HG02623 (cell line): ENCODE measurements at regions not wholly inside any gene's neighbourhood (a gene's known extent, or its start where the extent isn't known, plus 50 kb on each side); places are given as distances from the start of the nearest gene placed in this dataset.
"Not testable (repeated sequence)": the region's sequence is repeated elsewhere in the genome, so short reads cannot be mapped to it uniquely, and the experiment has no call there.

Source experiments
- ATAC-seq: cut with Tn5 transposase; IDR thresholded peaks from one replicate; pipeline ENCODE4 v1.9.1; 2021; ENCODE audit warnings: moderate library complexity; ENCODE audit not compliant: unreplicated experiment

DNA sequence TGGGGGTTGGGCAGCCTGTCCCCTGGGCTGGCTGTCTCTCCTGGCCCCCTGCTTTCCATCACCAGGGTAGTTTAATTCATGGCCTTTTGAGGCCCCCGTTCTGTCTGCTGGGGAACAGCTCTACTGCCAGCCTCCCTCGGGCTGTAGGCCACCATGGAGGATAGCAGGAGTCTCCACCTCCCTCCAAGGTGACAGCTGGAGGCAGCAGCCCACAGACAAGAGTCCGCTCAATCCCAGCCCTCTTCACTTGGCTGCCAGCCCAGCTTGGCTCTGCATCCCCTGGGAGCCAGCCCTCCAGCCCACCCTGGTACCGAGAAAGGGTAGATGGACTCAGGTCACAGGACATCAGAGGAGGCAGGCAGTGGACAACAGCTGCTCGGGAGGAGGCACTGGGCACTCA lies 194.6 kb upstream of the SDK2 start:
- no peak for ATAC-seq

- ATAC-seq = no peak
These were observed 196.6 kb upstream of the SDK2 start for GRCh38 chr17:73840829-73841228.

GRCh38 chr17:73841431-73842060 lies 197.3 kb upstream of the SDK2 start:
- ATAC-seq = no peak

GRCh38 chr17:73847952-73848351 lies 203.7 kb upstream of the SDK2 start:
- no peak for ATAC-seq

- ATAC-seq = no peak
These were observed 206.2 kb upstream of the SDK2 start for GRCh38 chr17:73850426-73850825.

- no peak for ATAC-seq
These were observed 206.8 kb upstream of the SDK2 start for GRCh38 chr17:73851091-73851490.

GRCh38 chr17:73851921-73852320 lies 207.7 kb upstream of the SDK2 start:
- no peak for ATAC-seq

DNA sequence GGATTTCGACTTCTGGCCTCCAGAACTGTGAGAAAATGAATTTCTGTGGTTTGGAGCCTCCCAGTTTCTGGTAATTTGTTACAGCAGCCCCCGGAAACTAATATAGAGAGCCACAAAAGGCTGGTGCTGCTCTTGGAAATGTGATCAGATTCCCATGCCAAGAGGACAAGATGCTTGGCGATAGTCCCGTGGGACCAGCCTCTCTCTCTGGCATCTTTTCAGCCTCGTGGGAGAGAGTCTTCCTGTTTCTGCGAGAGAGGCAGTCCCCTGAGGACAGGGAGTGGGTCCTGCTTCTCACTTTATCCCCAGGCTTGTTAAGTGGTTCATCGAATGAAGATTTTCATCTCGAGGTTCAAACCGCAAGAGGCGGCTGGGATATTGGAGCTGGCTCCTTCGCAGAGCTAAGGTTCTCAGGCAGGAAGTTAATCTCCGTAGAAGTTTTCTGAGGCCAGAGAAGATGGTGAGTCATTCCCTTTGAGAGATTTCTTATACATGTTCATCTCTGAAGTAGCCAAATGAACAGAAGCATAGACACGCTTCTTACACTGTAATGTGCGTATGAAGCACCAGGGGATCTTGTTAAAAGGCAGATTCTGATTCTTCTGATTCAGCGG lies 211.6 kb upstream of the SDK2 start:
- ATAC-seq = no peak

- no peak for ATAC-seq
These were observed 212.3 kb upstream of the SDK2 start for GRCh38 chr17:73856556-73856955.

GRCh38 chr17:73859439-73860008 lies 215.3 kb upstream of the SDK2 start:
- not testable (repeated sequence) for ATAC-seq

- ATAC-seq = no peak
These were observed 217.3 kb upstream of the SDK2 start for GRCh38 chr17:73861543-73861942.

DNA sequence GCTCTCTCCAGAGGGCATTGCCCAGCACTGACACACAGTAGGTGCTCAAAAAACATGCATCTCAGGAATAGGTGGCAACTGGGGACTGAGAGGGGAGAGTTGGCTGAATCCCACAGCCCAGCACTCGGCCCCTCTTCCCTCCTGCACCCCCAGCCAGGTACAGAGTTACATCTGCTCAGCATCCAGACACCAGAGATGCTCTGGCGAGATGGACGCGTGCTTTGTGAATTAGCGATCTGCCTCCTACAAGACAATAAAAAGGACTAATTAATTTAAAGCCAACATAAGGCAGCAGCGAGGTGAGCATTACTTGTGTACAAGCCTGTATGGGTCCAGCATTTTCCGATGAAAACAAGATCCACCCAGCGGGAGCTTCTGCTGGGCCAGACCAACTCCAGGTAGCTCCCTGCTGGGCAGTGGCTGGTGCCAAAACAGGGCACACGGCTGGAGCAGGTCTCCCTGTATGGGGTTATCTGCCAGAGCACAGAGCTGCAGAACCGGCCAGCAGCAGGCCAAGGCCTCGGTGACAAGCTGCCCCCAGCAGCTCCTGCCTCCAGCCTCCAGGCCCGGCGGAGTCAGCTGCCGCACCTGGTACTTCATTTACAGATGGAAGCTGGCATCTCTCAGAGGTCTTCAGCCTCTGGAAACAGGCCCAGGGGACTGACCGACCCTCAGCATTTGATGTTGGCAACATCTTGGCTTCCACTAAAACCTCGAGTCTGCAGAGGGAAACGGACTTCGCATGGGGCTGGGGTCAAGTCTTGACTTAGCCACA lies 219.7 kb upstream of the SDK2 start:
- ATAC-seq = no peak

GRCh38 chr17:73865831-73866230 lies 221.6 kb upstream of the SDK2 start:
- ATAC-seq = no peak

DNA sequence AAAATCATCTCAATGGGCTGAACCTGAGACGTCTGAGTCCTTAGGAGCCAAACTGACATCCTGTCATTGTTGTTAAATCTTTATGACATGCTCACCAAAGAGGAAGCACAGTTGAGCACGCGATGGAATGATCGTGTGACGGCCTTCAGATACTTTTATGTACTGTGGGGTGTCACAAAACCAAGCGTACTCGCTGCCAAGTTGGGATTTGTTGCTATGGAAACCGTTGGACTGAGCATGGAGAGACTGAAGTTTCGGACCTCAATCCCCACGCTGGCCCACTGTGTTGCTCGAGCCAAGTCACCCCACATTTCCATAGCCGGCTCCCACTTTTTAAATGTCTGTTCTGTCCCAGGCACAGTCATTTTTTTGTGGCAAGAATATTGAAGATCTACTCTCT lies 222.8 kb upstream of the SDK2 start:
- ATAC-seq = no peak

DNA sequence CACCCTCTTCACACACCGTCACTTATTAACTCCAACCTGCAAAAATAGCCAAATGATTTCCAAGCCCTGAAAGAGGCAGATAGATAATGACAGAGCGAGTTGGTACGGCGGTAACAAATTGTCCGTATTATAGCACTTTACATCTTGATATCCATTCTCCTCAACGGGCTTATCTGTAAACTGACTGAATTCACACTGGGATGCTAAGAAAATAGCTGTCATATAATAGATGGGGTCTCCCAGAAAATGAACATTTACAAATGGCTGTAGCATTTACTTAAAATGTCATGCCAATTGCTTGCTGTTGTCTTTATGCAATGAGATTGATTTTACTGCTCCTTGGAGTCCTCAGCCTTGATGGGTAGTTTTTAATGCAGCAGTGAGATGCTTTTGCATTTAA lies 225.8 kb upstream of the SDK2 start:
- ATAC-seq = no peak

- no peak for ATAC-seq
These were observed 226.2 kb upstream of the SDK2 start for GRCh38 chr17:73870473-73870872.

DNA sequence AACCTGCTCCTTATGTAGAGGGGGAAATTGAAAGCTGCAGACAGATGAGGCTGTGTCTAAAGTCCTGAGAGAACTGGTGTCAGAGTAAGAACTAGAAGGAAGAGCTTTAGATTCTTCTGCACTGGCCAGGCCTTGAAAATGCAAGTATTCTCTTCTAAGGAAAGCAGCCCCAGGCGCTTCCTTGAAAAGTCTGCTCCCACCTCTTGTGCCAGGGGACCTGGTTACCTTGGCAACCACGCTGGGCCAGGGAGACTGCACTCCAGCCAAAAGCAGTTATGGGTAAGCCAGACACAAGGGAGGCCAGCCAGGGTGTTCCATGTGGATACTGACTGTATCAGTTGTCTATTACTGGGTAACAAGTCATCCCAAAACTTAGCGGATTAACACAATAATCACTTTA lies 228.6 kb upstream of the SDK2 start:
- no peak for ATAC-seq

- peak; percentile 71 for ATAC-seq
These were observed 229.9 kb upstream of the SDK2 start for GRCh38 chr17:73874008-73874720.

DNA sequence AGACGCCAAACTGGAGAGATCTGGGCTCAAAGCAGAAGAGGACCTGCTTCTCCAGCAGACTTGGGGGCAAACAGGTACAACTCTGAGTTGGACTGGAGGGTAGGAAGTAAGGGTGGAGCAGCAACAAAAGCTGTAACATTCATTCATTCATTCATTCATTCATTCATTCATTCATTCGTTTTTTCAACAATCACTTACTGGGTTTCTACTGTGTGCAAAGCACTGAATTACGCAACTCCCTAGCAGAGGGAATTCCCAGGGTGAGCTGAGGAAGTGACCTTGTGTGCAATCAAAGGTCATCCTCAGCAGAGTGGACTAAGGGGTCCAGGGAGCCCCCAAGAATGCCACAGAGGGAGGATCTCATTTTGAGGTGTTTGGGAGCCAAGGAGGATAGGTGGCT lies 231.1 kb upstream of the SDK2 start:
- no peak for ATAC-seq

GRCh38 chr17:73877962-73878361 lies 233.7 kb upstream of the SDK2 start:
- no peak for ATAC-seq

DNA sequence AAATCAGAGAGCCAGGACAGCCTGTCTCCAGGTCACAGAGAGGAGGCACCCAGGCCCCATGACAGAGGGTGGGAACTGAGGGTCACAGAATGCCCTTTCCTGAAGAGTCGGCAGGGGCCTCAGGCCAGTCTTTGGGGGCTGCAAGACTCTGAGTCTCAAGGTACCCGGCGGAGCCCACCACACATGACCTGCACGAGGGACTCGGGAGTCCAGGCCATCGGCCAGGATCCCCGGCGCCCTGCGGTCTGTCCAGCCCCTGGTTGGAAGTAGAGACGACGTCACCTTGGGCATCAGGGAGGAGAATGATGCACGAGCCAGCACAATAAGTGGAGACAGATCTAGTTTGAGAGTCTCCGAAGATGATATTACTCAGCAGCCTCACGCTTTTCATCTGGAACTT lies 234.7 kb upstream of the SDK2 start:
- ATAC-seq = no peak
